ENCODE measurements at regions not wholly inside any gene's neighbourhood (a gene's known extent, or its start where the extent isn't known, plus 50 kb on each side); places are given as distances from the start of the nearest gene placed in this dataset.

- Histone ChIP-seq H3K79me2 (ENCODE audit: low read depth) (no peaks in the 10 kb centered on the region), H2AFZ (no peak overlapping the region), H3K27me3 (ENCODE audit: insufficient read depth, low read depth) (peaks cover 25% of the 10 kb centered on the region; the same call in 1 of the 2 replicates), H4K20me1 (ENCODE audit: insufficient read depth) (no peaks in the 10 kb centered on the region), H3K9me3 (ENCODE audit: insufficient read depth, low read depth) (no peaks in the 10 kb centered on the region), H3K4me1 (replicated peaks; ENCODE audit: insufficient read depth) (peaks cover 32% of the 10 kb centered on the region), H3K36me3 (ENCODE audit: low read depth) (no peaks in the 10 kb centered on the region), H3F3A (ENCODE audit: insufficient read depth, low read depth) (no peaks in the 10 kb centered on the region), H3K27ac (no peak overlapping the region), H3K4me3 (no peak overlapping the region), H3K9me2 (ENCODE audit: insufficient read depth) (no peaks in the 10 kb centered on the region), H3K4me2 (no peak overlapping the region)
- no TSS peak for BruUV-seq (replicated peaks)
- peak in 1 of 2 experiments; percentile 79 for DNase-seq
- CTCF ChIA-PET, result no interaction called here
- intact Hi-C loops (cut with micrococcal nuclease; ENCODE audit: unreplicated experiment), result no loop called here
- POLR2A ChIA-PET (ENCODE audit: unreplicated experiment), result no interaction called here
- TF ChIP-seq CTCF (conservative IDR thresholded peaks at IDR 0.05), result no peak
- no peak for TF ChIP-seq EZH2 (IDR thresholded peaks at IDR 0.05; ENCODE audit: low read depth)
These were observed 305.3 kb upstream of the NFE2L3 start for GRCh38 chr7:25846722-25847121.

GRCh38 chr7:25847336-25848070, 304.5 kb upstream of the NFE2L3 start:
- no peaks in the 10 kb centered on the region for H3K36me3 ChIP-seq (ENCODE audit: low read depth)
- peaks cover 32% of the 10 kb centered on the region for H3K4me1 ChIP-seq (replicated peaks; ENCODE audit: insufficient read depth)
- DNase-seq, result peak in 1 of 2 experiments; percentile 88
- H3K27ac ChIP-seq, result no peak overlapping the region
- no peaks in the 10 kb centered on the region for H3K9me2 ChIP-seq (ENCODE audit: insufficient read depth)
- H3K9me3 ChIP-seq (ENCODE audit: insufficient read depth, low read depth), result no peaks in the 10 kb centered on the region
- BruUV-seq (replicated peaks), result no TSS peak
- intact Hi-C loops (cut with micrococcal nuclease; ENCODE audit: unreplicated experiment), result no loop called here
- ChIA-PET POLR2A (ENCODE audit: unreplicated experiment) (no interaction called here), CTCF (interaction anchor here (1.0 kb wide), 1 partner anchor 521 kb away, joined by 3 read pairs; no protein-coding TSS in a partner anchor)
- H3F3A ChIP-seq (ENCODE audit: insufficient read depth, low read depth), result no peaks in the 10 kb centered on the region
- H2AFZ ChIP-seq, result no peak overlapping the region
- no peaks in the 10 kb centered on the region for H3K79me2 ChIP-seq (ENCODE audit: low read depth)
- no peaks in the 10 kb centered on the region for H4K20me1 ChIP-seq (ENCODE audit: insufficient read depth)
- H3K27me3 ChIP-seq (ENCODE audit: insufficient read depth, low read depth), result peaks cover 24% of the 10 kb centered on the region; the same call in 1 of the 2 replicates
- no peak overlapping the region for H3K4me3 ChIP-seq
- no peak for TF ChIP-seq CTCF (conservative IDR thresholded peaks at IDR 0.05)
- TF ChIP-seq EZH2 (IDR thresholded peaks at IDR 0.05; ENCODE audit: low read depth), result no peak
- H3K4me2 ChIP-seq, result no peak overlapping the region

GRCh38 chr7:25849500-25850184, 302.4 kb upstream of the NFE2L3 start:
- peak in 1 of 2 experiments; percentile 74 for DNase-seq
- Histone ChIP-seq H2AFZ (0 out of 2 replicates have a peak overlapping the region, but pooled peaks have one; percentile 39), H3F3A (ENCODE audit: insufficient read depth, low read depth) (no peaks in the 10 kb centered on the region; the same call in none of the 2 replicates), H3K79me2 (ENCODE audit: low read depth) (no peaks in the 10 kb centered on the region), H3K9me3 (ENCODE audit: insufficient read depth, low read depth) (no peaks in the 10 kb centered on the region), H3K27me3 (ENCODE audit: insufficient read depth, low read depth) (peaks cover 34% of the 10 kb centered on the region), H3K4me1 (replicated peaks; ENCODE audit: insufficient read depth) (peaks cover 32% of the 10 kb centered on the region), H3K36me3 (ENCODE audit: low read depth) (no peaks in the 10 kb centered on the region), H3K27ac (peak overlapping the region; percentile 38), H3K9me2 (ENCODE audit: insufficient read depth) (no peaks in the 10 kb centered on the region), H3K4me3 (no peak overlapping the region; the same call in 1 of the 2 replicates), H4K20me1 (ENCODE audit: insufficient read depth) (no peaks in the 10 kb centered on the region), H3K4me2 (peak overlapping the region; percentile 52)
- BruUV-seq (replicated peaks), result no TSS peak
- no peak for TF ChIP-seq EZH2 (IDR thresholded peaks at IDR 0.05; ENCODE audit: low read depth)
- no peak for TF ChIP-seq CTCF (conservative IDR thresholded peaks at IDR 0.05)
- intact Hi-C loops (cut with micrococcal nuclease; ENCODE audit: unreplicated experiment), result loop anchor here (2.0 kb wide), 1 partner anchor 283 kb away; no protein-coding TSS in a partner anchor
- CTCF ChIA-PET, result no interaction called here
- POLR2A ChIA-PET (ENCODE audit: unreplicated experiment), result no interaction called here
